Trophoblast cell (in vitro differentiated cells and primary cell): ENCODE measurements at regions not wholly inside any gene's neighbourhood (a gene's known extent, or its start where the extent isn't known, plus 50 kb on each side); places are given as distances from the start of the nearest gene placed in this dataset.

ENCODE experiments used
- DNase-seq, 2 donors: peaks; one replicate each; pipeline ENCODE4 v3.0.0-alpha.2; 2016
- H2AFZ ChIP-seq: 2 replicates; pipeline ENCODE4 v1.6.1; 2013; ENCODE audit warnings: low read length, moderate library complexity, mild to moderate bottlenecking; ENCODE audit not compliant: insufficient read depth, poor library complexity
- H2AK5ac ChIP-seq: 2 replicates; pipeline ENCODE4 v1.6.1; 2013; ENCODE audit warnings: mild to moderate bottlenecking, low read length
- H2BK120ac ChIP-seq: 2 replicates; pipeline ENCODE4 v1.6.1; 2013; ENCODE audit warnings: low read length, mild to moderate bottlenecking, moderate library complexity; ENCODE audit not compliant: insufficient read depth, poor library complexity
- H2BK12ac ChIP-seq: 2 replicates; pipeline ENCODE4 v1.6.1; 2013; ENCODE audit warnings: mild to moderate bottlenecking, low read length, moderate library complexity
- H2BK5ac ChIP-seq: 2 replicates; pipeline ENCODE4 v1.6.1; 2013; ENCODE audit warnings: low read length, low read depth, moderate library complexity, mild to moderate bottlenecking; ENCODE audit not compliant: poor library complexity
- H3K14ac ChIP-seq: 2 replicates; pipeline ENCODE4 v1.6.1; 2013; ENCODE audit warnings: mild to moderate bottlenecking, low read length
- H3K18ac ChIP-seq: 2 replicates; pipeline ENCODE4 v1.6.1; 2013; ENCODE audit warnings: mild to moderate bottlenecking, low read length
- H3K23ac ChIP-seq: 2 replicates; pipeline ENCODE4 v1.6.1; 2013; ENCODE audit warnings: low read length
- H3K27ac ChIP-seq: 2 replicates; pipeline ENCODE4 v1.5.1; 2013; ENCODE audit warnings: low read depth, mild to moderate bottlenecking, inconsistent platforms, low read length, moderate library complexity
- H3K27me3 ChIP-seq: 2 replicates; pipeline ENCODE4 v1.6.1; 2013; ENCODE audit warnings: inconsistent platforms, mild to moderate bottlenecking, low read length, moderate library complexity; ENCODE audit not compliant: insufficient read depth
- H3K36me3 ChIP-seq, 2 experiments: 1 replicate in 1 of 2; 2 replicates in 1 of 2; pipeline ENCODE4 v1.6.1; 2013; ENCODE audit warnings: low read length in 2 of 2, mild to moderate bottlenecking in 2 of 2, moderate library complexity in 1 of 2; ENCODE audit not compliant: insufficient read depth in 2 of 2, control insufficient read depth in 1 of 2
- H3K4ac ChIP-seq: 2 replicates; pipeline ENCODE4 v1.6.1; 2013; ENCODE audit warnings: low read depth, mild to moderate bottlenecking, low read length, moderate library complexity
- H3K4me1 ChIP-seq, 2 experiments: 1 replicate in 1 of 2; 2 replicates in 1 of 2; pipeline ENCODE4 v1.6.1; 2013; ENCODE audit warnings: low read length in 2 of 2, mild to moderate bottlenecking in 2 of 2, moderate library complexity in 1 of 2; ENCODE audit not compliant: insufficient read depth in 2 of 2, control insufficient read depth in 1 of 2
- H3K4me2 ChIP-seq: 2 replicates; pipeline ENCODE4 v1.6.1; 2013; ENCODE audit warnings: inconsistent platforms, mild to moderate bottlenecking, low read length, moderate library complexity
- H3K4me3 ChIP-seq: 2 replicates; pipeline ENCODE4 v1.5.1; 2013; ENCODE audit warnings: mild to moderate bottlenecking, low read depth, low read length, inconsistent platforms
- H3K79me1 ChIP-seq: one replicate; pipeline ENCODE4 v1.6.1; 2013; ENCODE audit warnings: low read length
- H3K79me2 ChIP-seq: 2 replicates; pipeline ENCODE4 v1.6.1; 2013; ENCODE audit warnings: low read length, mild to moderate bottlenecking; ENCODE audit not compliant: control insufficient read depth, insufficient read depth, poor library complexity
- H3K9ac ChIP-seq: 2 replicates; pipeline ENCODE4 v1.6.1; 2013; ENCODE audit warnings: mild to moderate bottlenecking, low read length
- H3K9me3 ChIP-seq: 2 replicates; pipeline ENCODE4 v1.6.1; 2013; ENCODE audit warnings: low read depth, mild to moderate bottlenecking, control low read depth, inconsistent platforms, low read length; ENCODE audit not compliant: insufficient read depth
- H4K12ac ChIP-seq: 2 replicates; pipeline ENCODE4 v1.6.1; 2013; ENCODE audit warnings: low read depth, mild to moderate bottlenecking, low read length, moderate library complexity
- H4K8ac ChIP-seq: 2 replicates; pipeline ENCODE4 v1.6.1; 2013; ENCODE audit warnings: low read depth, mild to moderate bottlenecking, low read length, moderate library complexity
- H4K91ac ChIP-seq: one replicate; pipeline ENCODE4 v1.6.1; 2013; ENCODE audit warnings: low read depth, mild to moderate bottlenecking, low read length, moderate library complexity
- WGBS: extraction: QIAGEN DNeasy Blood & Tissue Kit; methylation state at CpG from one replicate; pipeline ENCODE4 v1.1.7; 2013; ENCODE audit warnings: missing lambda C conversion rate; ENCODE audit not compliant: insufficient read length, insufficient coverage; ENCODE audit errors: extremely low coverage; 5-methylcytosine and 5-hydroxymethylcytosine counted together

DNA sequence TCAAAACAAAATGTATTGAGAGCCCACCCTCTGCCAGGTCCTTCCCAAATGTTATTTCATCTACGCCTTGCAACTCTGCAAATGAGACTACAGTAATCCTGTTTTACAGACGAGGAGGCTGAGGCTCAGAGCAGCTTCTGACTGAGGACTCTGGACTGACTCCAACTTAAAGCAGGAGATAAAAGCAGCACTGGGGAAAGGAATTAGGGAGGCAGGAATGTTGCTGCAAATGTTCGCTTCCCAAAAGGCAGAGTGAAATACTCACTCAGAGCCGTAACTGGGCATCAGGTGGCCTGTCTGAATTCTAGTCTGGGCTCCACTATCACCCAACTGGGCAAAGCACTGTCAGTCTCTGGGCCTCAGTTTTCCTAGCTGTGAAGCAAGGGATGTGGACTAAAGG lies 94.7 kb upstream of the SRD5A3 start:
- H2AFZ ChIP-seq, result no peak overlapping the region
- H3K4me1 ChIP-seq, result peaks cover 2 to 7% of the 10 kb centered on the region in 2 experiments
- no peak overlapping the region for H2BK5ac ChIP-seq
- peaks cover 4% of the 10 kb centered on the region for H3K79me1 ChIP-seq
- H3K79me2 ChIP-seq, result no peaks in the 10 kb centered on the region
- H4K12ac ChIP-seq, result no peak overlapping the region
- H3K14ac ChIP-seq, result no peak overlapping the region
- no peak overlapping the region for H4K91ac ChIP-seq
- H3K4me3 ChIP-seq, result no peak overlapping the region
- no peak for DNase-seq
- no peaks in the 10 kb centered on the region for H3K36me3 ChIP-seq
- H2AK5ac ChIP-seq, result no peak overlapping the region
- no peak overlapping the region for H3K4ac ChIP-seq
- H3K27me3 ChIP-seq, result no peaks in the 10 kb centered on the region
- no peaks in the 10 kb centered on the region for H3K9me3 ChIP-seq
- no CpG with 5 or more reads among the region's 4 CpGs for WGBS
- H3K4me2 ChIP-seq, result no peak overlapping the region
- H3K27ac ChIP-seq, result no peak overlapping the region
- no peak overlapping the region for H2BK12ac ChIP-seq
- no peak overlapping the region for H3K18ac ChIP-seq
- H3K9ac ChIP-seq, result no peak overlapping the region
- H2BK120ac ChIP-seq, result no peak overlapping the region
- no peak overlapping the region for H4K8ac ChIP-seq
- H3K23ac ChIP-seq, result no peak overlapping the region

DNA sequence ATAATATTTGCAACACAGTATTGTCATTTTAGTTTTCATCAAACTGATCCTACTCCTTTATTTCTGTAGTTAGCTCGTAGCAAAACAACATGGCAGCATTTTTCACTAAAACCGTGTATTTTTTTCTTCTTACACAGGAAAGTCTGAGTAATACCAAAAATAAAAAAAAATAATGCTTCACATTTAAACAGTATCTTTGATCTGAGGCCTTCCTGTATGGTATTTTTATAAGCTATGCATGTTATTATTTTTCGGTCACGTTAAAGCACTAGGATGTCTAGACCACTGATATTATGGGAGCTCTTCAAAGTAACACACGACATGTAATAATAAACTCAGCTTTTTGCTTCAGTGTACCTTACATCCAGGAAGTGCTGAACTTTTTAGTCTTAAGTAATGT lies 94.1 kb upstream of the SRD5A3 start:
- Histone ChIP-seq H3K18ac (no peak overlapping the region), H3K79me1 (peaks cover 4% of the 10 kb centered on the region), H3K23ac (no peak overlapping the region), H2AFZ (no peak overlapping the region), H3K79me2 (no peaks in the 10 kb centered on the region), H3K4me1 (peaks cover 2 to 8% of the 10 kb centered on the region in 2 experiments), H3K27ac (no peak overlapping the region), H3K9me3 (no peaks in the 10 kb centered on the region), H3K9ac (no peak overlapping the region), H3K27me3 (no peaks in the 10 kb centered on the region), H4K12ac (no peak overlapping the region), H3K14ac (no peak overlapping the region), H4K8ac (no peak overlapping the region), H3K4me3 (no peak overlapping the region), H3K4ac (no peak overlapping the region), H3K36me3 (no peaks in the 10 kb centered on the region), H2BK12ac (no peak overlapping the region), H4K91ac (no peak overlapping the region), H2BK120ac (no peak overlapping the region), H3K4me2 (no peak overlapping the region), H2BK5ac (no peak overlapping the region), H2AK5ac (no peak overlapping the region)
- no peak for DNase-seq
- no CpG with 5 or more reads among the region's 5 CpGs for WGBS

DNA sequence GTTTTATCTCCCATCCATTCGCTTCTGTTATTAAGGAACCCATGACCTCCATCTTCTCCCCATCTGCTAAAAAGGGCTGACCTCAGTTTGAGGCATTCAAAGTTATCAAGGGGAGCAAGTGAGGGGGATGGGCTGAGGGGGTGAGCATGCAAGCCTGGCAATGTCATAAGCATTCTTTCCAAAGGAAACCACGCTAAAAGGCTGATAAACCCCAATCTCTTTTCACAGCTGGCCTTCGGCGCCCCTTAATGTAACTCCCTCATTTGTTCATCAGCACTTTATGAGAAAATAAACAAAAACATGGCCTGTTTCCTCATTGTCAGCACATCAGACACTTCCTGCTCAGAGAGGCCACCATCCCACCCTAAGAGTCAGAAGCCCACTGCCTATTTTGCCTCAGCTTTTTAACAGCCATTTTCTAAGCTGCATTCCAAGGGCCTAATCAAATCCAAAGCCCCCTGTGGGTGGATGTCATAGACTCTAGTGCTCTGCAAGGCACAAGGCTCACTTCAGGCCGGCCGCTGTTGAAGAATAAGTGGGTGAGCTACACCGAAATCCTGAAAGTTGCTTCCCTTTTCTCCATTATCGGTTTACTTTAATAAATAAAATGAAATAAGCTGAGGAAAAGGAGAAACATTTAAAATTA lies 92.0 kb upstream of the SRD5A3 start:
- H4K8ac ChIP-seq, result peak overlapping the region; percentile 7
- H3K23ac ChIP-seq, result no peak overlapping the region
- H3K79me2 ChIP-seq, result no peaks in the 10 kb centered on the region
- H2BK120ac ChIP-seq, result no peak overlapping the region
- peaks cover 2 to 10% of the 10 kb centered on the region in 2 experiments for H3K4me1 ChIP-seq
- H3K9ac ChIP-seq, result no peak overlapping the region
- H2AK5ac ChIP-seq, result no peak overlapping the region
- WGBS, result no CpG with 5 or more reads among the region's 8 CpGs
- no peak overlapping the region for H3K27ac ChIP-seq
- no peak overlapping the region for H3K4ac ChIP-seq
- no peak overlapping the region for H3K18ac ChIP-seq
- H2AFZ ChIP-seq, result no peak overlapping the region
- no peak overlapping the region for H3K4me3 ChIP-seq
- H3K36me3 ChIP-seq, result no peaks in the 10 kb centered on the region
- peak overlapping the region; percentile 61 for H2BK12ac ChIP-seq
- no peaks in the 10 kb centered on the region for H3K27me3 ChIP-seq
- no peak for DNase-seq
- H3K14ac ChIP-seq, result no peak overlapping the region
- no peaks in the 10 kb centered on the region for H3K9me3 ChIP-seq
- H4K12ac ChIP-seq, result no peak overlapping the region
- no peak overlapping the region for H2BK5ac ChIP-seq
- peaks cover 4% of the 10 kb centered on the region for H3K79me1 ChIP-seq
- H3K4me2 ChIP-seq, result no peak overlapping the region
- H4K91ac ChIP-seq, result peak overlapping the region; percentile 67

DNA sequence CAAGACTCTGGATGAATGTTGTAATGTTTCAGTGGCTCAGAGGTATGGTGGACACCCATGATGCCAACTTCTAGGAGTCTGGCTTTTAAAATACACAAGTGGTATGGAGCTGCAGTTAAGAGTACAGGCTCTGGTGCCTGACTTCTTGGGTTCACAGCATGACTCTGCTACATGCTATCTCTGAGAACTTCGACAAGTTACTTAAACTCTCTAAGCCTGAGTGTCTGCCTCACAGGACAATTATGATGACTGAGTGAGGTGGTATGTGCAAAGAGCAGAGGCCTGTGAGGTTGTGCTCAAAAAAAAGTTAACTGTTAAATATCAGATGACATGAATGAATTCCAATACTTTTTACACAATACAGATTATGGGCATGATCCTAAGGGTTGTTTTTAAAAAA lies 90.9 kb upstream of the SRD5A3 start:
- peak in 1 of 2 donors; percentile 9 for DNase-seq
- peaks cover 4% of the 10 kb centered on the region for H3K79me1 ChIP-seq
- H3K4ac ChIP-seq, result no peak overlapping the region
- H3K18ac ChIP-seq, result no peak overlapping the region
- H3K27me3 ChIP-seq, result no peaks in the 10 kb centered on the region
- no peaks in the 10 kb centered on the region for H3K79me2 ChIP-seq
- no peak overlapping the region for H4K12ac ChIP-seq
- H2BK120ac ChIP-seq, result no peak overlapping the region
- no peak overlapping the region for H3K9ac ChIP-seq
- no peaks in the 10 kb centered on the region for H3K36me3 ChIP-seq
- H3K4me3 ChIP-seq, result no peak overlapping the region
- H3K9me3 ChIP-seq, result no peaks in the 10 kb centered on the region
- H4K8ac ChIP-seq, result no peak overlapping the region
- H2AK5ac ChIP-seq, result no peak overlapping the region
- H2AFZ ChIP-seq, result no peak overlapping the region
- H2BK5ac ChIP-seq, result no peak overlapping the region
- no peak overlapping the region for H4K91ac ChIP-seq
- no peak overlapping the region for H3K14ac ChIP-seq
- H3K27ac ChIP-seq, result peak overlapping the region; percentile 29
- no peak overlapping the region for H3K4me2 ChIP-seq
- peaks cover 2 to 10% of the 10 kb centered on the region in 2 experiments for H3K4me1 ChIP-seq
- no peak overlapping the region for H3K23ac ChIP-seq
- no peak overlapping the region for H2BK12ac ChIP-seq
- WGBS, result no CpG with 5 or more reads among the region's 1 CpG
